HG03558 (cell line): ENCODE measurements at regions not wholly inside any gene's neighbourhood (a gene's known extent, or its start where the extent isn't known, plus 50 kb on each side); places are given as distances from the start of the nearest gene placed in this dataset.

Experiments used
- ATAC-seq: cut with Tn5 transposase; IDR thresholded peaks from one replicate; pipeline ENCODE4 v1.9.1; 2021; ENCODE audit warnings: moderate number of reproducible peaks; ENCODE audit not compliant: unreplicated experiment; ENCODE audit errors: extremely low read depth

DNA sequence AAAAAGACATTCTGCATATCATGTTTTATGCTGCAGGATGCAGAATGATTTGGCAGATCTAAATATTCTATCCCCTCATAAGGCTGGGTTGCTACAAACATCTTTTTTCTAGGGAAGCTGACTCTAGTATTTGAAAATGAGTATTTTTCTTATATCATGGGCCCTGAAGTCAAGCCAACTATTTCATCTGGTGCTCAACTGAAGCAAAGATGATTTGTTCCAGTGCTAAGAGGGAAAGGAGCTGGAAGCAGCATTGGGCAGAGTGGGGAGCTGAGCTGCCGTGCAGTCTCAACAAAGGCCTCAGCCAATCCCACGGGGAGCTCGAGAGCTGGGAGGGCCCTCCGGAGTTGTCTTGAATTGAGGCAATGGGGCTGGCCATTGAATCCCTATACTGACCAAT is 155.3 kb upstream of the SLCO3A1 start:
- ATAC-seq = no peak

DNA sequence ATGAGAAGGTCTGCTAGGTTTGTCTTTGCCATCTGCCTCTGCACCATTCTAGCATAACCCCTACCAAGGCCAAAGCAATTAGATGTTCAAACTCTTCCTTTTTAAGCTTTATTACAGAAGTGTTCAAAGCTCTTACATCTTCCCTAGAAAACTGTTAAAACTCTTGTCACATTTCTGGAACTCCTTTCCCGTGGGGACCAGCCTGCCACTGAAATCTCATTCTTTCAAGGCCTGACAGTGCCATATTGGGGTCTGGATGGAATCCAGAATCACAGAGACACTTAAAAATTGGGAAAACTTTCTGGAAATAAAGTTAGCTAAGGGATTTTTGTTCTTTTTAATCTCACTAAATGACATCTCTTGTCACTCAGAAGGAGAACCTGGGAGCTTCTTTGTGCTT is 153.8 kb upstream of the SLCO3A1 start:
- ATAC-seq = no peak

DNA sequence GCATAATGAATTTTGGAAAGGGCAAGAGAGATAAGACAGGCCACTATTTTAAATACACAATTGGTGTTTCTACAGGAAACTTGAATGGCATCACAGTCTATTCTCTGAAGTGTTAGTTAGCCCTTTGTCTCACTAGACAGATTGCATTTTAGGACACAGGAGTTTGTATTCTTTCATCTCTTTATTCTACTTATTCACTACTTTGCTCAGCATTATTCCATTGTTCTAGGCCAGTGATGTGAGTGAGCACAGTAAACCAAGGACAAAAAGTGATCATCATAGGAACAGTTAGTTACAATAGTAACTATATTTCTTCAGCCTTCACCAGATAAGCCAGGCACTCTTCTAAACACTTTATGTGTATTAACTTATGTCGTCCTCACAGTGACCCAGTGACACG is 150.2 kb upstream of the SLCO3A1 start:
- no peak for ATAC-seq

DNA sequence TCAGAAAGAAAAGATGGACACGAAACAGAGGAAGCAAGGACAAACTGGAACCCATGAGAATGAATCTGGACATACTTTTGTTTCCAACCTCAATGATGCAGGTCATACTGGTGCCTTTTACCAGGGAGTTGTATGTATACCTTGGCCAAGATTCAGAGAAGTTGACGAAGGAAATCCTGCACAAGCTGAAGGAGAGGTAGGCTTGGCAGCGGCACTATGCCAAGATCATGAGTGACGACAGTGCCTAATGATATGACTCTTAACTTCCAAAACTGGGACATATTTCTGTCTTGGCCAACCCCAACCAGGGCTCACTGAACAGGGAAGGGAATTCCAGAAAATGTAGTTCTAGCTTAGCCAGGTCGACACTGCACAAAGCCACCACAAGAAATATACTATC is 149.2 kb upstream of the SLCO3A1 start:
- no peak for ATAC-seq

DNA sequence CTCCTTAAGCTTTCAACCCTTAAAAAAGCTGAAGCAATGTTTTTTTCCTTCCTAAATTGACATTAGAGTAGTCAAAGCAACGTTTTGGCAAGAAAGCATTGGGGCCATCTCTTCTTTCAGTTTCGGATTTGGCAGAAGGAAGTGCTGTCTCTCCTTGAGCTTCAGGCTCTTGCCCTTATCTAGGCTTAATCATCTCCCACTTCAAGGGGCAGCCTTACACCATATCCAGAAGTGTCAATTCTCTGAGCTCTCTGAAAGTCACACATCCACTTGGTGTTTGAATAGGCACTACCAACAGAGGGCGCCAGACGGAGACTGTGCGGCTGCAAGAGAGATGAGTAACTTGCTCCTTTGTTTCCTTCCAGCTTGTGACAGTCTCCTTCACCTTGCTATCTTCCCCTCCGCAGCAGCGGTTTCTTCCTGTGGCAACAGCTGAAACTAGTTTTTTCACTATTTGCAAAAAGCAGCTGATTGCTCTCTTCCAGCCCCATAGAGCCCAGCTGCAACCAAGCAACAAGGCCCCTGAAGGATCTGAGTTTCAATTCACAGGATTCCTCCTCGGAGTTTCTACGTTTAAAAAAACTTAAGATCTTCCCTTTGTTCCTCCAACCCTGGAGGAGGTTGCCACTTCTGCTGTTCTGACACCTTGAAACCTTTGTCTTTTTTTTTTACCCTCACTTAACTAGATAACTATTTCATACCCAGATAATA is 147.0 kb upstream of the SLCO3A1 start:
- ATAC-seq = peak; percentile 43

GRCh38 chr15:91710080-91710698 is 143.3 kb upstream of the SLCO3A1 start:
- no peak for ATAC-seq

DNA sequence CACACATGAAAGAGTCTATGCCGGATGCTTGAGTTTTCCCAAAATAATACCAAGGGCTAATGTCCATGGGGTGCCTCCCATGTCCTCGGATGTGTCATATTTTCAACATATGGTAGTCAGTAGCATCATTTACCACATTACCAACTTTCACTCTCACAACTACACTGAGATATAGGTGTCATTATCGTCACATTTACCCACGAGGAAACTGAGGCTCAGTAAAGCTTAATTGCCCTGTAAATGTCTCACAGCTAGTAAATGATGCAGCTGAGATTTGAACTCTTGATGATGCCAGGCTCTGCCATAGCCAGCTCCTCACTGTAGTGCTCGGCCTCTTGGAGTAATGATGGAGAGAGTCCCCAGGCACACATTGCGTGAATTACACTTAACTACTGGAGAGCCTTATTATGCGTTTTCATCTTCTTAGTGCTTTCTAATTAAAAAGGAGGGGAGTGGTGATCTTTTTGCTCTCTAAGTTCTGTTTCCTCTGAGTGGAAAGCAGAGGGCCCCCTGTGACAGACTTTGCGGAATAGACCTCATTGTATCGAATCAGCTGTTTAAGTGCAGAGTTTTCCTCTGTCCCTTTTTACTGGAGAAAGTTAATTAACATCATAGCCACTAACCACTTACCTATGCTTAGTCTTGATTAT is 142.0 kb upstream of the SLCO3A1 start:
- no peak for ATAC-seq

DNA sequence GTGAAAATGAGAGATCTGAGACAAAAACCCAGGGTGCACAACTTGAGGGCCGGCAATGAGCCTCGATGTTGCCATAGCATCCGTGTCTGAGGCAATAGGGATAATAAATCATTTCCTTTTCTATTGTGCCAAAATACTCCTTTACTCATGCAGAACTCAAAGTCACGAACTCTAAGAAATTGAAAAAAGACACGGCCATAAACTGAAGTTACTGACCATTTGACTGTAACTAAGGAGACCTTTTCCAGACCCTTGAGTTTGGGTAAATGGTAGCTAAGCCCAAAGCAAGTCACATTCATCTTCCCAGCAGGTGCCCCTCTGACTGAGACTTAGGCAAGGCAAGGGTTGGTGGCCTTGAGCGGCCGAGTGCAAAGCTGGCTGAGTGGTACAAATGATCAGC is 141.2 kb upstream of the SLCO3A1 start:
- no peak for ATAC-seq

- ATAC-seq = no peak
These were observed 137.0 kb upstream of the SLCO3A1 start for GRCh38 chr15:91716536-91716935.

GRCh38 chr15:91717811-91718210 is 135.7 kb upstream of the SLCO3A1 start:
- ATAC-seq = no peak

- no peak for ATAC-seq
These were observed 129.5 kb upstream of the SLCO3A1 start for GRCh38 chr15:91723959-91724358.

DNA sequence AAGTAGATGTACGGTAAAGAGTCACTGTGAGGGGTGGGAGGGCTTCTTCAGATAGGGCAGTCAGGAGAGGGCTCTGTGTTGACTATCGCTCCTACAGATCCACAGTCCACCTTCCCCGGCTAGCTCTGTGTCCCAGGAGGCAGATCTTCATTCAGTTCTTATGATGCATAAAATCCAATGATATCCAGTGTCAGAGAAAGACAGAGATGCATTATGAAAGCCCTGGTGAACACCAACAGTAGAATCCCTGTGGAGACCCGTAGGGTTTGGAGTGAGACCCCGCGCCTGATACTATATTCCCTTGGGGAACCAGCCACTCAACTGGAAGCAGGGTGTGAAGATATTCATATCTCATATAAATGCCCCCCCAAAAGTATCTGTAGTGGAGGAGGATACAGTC is 119.8 kb upstream of the SLCO3A1 start:
- ATAC-seq = no peak

GRCh38 chr15:91737151-91737818 is 116.2 kb upstream of the SLCO3A1 start:
- ATAC-seq = no peak

DNA sequence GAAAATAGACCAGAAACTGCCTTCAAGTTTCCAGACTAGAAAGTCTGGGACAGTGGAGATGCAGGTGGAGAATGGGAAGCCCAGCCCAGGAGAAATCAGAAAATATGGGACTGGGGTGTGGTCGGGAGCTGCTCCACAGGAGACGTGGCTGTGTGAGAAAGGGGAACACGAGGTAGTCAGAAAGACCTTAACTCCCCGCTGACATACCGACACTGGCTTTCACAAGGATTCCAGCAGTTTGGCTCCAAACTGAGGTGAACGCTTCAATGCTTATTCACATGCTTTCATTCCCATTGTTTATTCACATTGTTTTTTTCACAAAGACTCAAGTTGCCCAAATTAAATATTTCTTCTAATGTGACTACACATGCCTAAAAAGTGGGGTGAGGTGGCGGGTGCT is 111.5 kb upstream of the SLCO3A1 start:
- no peak for ATAC-seq

DNA sequence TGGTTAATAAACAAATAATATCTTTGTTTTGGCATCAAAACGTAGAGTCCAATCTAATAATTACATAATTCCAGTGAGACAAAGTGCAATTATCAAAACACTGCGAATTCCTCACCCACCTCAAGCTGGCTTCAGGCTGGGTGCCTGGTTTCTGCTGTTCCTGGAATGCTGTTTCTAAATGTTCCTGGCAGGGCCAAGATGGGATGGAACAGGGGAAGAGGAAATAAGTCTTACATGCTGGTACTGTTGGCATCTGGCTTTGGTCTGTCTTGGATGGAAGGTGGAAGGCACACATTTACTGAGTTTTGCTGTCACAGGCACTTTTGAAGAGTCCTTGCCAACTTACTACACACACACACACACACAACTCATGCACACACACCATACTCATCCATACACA is 101.9 kb upstream of the SLCO3A1 start:
- no peak for ATAC-seq

- ATAC-seq = no peak
These were observed 101.3 kb upstream of the SLCO3A1 start for GRCh38 chr15:91752081-91752785.

- no peak for ATAC-seq
These were observed 93.9 kb upstream of the SLCO3A1 start for GRCh38 chr15:91759560-91759959.

DNA sequence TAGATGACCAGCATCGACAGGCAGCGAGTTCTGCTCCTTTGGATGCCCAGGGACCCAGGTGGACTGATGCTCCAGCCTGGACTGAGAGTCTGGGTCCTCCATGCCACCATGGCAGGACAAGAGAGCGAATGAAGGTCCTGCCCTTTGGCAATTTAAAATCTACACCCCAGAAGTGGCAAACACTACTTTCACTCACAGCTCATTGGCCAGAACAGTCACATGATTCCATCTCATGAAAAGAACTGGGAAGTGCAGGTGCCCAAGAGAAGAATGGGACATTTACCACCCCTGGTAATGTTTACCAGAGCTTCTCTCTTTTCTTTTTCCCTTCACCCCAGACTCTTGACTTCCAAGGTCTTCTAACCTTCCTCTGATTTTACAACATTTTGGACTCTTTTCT is 87.8 kb upstream of the SLCO3A1 start:
- ATAC-seq = no peak

- no peak for ATAC-seq
These were observed 84.0 kb upstream of the SLCO3A1 start for GRCh38 chr15:91769476-91769875.

DNA sequence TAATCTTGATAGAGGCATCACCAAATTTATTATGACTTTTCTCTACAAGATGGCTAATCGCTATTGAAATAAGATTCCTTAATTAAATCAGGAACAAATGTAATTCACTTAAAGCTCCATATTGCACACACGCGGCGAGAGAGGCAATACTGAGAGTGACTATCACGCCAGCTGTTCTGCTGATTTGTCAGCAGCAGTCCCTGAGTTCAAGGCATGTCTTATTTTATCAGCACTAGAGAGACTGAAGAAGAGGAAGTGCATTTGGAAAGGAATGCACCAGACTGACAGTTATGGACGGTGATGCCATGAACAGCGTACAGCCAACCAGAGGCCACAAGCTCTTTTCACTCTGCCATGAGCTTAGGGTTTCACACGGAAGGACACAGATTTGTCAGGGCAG is 83.6 kb upstream of the SLCO3A1 start:
- no peak for ATAC-seq

- ATAC-seq = no peak
These were observed 77.4 kb upstream of the SLCO3A1 start for GRCh38 chr15:91776104-91776503.
